PFSK-1 (cell line): ENCODE measurements at regions not wholly inside any gene's neighbourhood (a gene's known extent, or its start where the extent isn't known, plus 50 kb on each side); places are given as distances from the start of the nearest gene placed in this dataset.

Experiments used
- POLR2AphosphoS5 ChIP-seq: IDR thresholded peaks from 2 replicates; pipeline ENCODE4 v1.6.1; 2012; ENCODE audit warnings: low read depth, mild to moderate bottlenecking, control low read depth, low read length, moderate library complexity
- REST ChIP-seq, 2 experiments: IDR thresholded peaks; 2 replicates each; pipeline versions ENCODE4 v1.6.1 to v1.8.0; 2011 to 2012; ENCODE audit warnings: low read depth in 2 of 2, low read length in 2 of 2, control low read depth in 1 of 2, inconsistent platforms in 1 of 2, mild to moderate bottlenecking in 1 of 2, moderate library complexity in 1 of 2; ENCODE audit not compliant: insufficient read depth in 1 of 2
- SIN3A ChIP-seq: IDR thresholded peaks from 2 replicates; pipeline ENCODE4 v1.6.1; 2012; ENCODE audit warnings: mild to moderate bottlenecking, low read length, moderate library complexity, borderline replicate concordance; ENCODE audit not compliant: insufficient read depth

- no peak for TF ChIP-seq REST (IDR thresholded peaks at IDR 0.05; ENCODE audit: insufficient read depth in 1 of 2, low read depth in 2 of 2, low read length in 2 of 2)
- no peak for TF ChIP-seq SIN3A
- no peak for TF ChIP-seq POLR2AphosphoS5
These were observed 1139.0 kb downstream of the SUCLG1 start for GRCh38 chr2:83320053-83320452.
